ENCODE measurements at regions not wholly inside any gene's neighbourhood (a gene's known extent, or its start where the extent isn't known, plus 50 kb on each side); places are given as distances from the start of the nearest gene placed in this dataset.

DNA sequence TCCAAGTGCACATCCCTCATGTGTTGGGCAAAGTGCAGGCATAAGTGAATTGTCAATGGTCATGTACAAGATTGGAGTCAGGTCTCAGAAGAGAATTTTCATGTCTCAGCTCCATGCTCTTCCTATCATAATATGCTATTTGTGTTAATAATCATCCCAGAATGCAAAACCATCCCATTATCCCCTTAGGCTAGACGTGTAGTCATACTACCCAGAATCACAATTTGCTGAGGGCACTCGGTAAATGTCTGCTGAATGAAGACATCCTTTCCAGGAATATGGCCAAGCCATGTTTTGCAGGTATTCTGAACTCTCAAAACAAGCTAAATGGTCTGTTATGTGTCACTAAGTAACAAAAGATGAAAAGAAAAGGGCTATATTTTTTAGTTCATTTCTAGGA is 263.8 kb downstream of the RAD51AP2 start:
- DNase-seq (ENCODE audit: low read depth) = no peak
- TF ChIP-seq, protein P1, sequence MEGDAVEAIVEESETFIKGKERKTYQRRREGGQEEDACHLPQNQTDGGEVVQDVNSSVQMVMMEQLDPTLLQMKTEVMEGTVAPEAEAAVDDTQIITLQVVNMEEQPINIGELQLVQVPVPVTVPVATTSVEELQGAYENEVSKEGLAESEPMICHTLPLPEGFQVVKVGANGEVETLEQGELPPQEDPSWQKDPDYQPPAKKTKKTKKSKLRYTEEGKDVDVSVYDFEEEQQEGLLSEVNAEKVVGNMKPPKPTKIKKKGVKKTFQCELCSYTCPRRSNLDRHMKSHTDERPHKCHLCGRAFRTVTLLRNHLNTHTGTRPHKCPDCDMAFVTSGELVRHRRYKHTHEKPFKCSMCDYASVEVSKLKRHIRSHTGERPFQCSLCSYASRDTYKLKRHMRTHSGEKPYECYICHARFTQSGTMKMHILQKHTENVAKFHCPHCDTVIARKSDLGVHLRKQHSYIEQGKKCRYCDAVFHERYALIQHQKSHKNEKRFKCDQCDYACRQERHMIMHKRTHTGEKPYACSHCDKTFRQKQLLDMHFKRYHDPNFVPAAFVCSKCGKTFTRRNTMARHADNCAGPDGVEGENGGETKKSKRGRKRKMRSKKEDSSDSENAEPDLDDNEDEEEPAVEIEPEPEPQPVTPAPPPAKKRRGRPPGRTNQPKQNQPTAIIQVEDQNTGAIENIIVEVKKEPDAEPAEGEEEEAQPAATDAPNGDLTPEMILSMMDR (conservative IDR thresholded peaks at IDR 0.05; ENCODE audit: low read depth, low read length) = no peak
- no peak overlapping the region for H3K4me3 ChIP-seq (ENCODE audit: low read depth, low read length)

GRCh38 chr2:17252258-17252657 is 266.0 kb downstream of the RAD51AP2 start:
- no peak overlapping the region for H3K4me3 ChIP-seq (ENCODE audit: low read depth, low read length)
- TF ChIP-seq, protein P1 (conservative IDR thresholded peaks at IDR 0.05; ENCODE audit: low read depth, low read length) = no peak
- DNase-seq (ENCODE audit: low read depth) = no peak

DNA sequence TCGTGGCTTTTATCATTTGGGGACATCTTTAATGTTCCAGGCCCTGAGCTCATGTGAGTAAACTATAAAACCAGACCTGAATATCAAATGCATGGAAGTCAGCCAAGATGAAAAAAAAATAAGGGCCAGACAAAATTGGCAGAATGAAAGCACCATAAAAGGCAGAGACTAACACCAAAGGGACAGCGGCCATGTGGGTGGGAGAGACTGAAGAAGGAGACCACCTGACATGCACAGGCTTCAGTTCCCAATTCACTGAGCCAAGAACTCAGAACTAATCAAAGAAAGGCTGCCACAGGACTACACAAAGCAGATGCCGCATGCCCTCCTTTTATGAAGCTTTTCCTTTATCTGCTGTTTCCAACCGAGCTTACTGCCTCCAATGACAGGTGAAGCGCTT is 267.1 kb downstream of the RAD51AP2 start:
- H3K4me3 ChIP-seq (ENCODE audit: low read depth, low read length) = no peak overlapping the region
- TF ChIP-seq, protein P1 (conservative IDR thresholded peaks at IDR 0.05; ENCODE audit: low read depth, low read length) = no peak
- DNase-seq (ENCODE audit: low read depth) = no peak

GRCh38 chr2:17249249-17249648 is 269.0 kb downstream of the RAD51AP2 start:
- no peak overlapping the region for H3K4me3 ChIP-seq (ENCODE audit: low read depth, low read length)
- TF ChIP-seq, protein P1 (conservative IDR thresholded peaks at IDR 0.05; ENCODE audit: low read depth, low read length) = no peak
- no peak for DNase-seq (ENCODE audit: low read depth)

DNA sequence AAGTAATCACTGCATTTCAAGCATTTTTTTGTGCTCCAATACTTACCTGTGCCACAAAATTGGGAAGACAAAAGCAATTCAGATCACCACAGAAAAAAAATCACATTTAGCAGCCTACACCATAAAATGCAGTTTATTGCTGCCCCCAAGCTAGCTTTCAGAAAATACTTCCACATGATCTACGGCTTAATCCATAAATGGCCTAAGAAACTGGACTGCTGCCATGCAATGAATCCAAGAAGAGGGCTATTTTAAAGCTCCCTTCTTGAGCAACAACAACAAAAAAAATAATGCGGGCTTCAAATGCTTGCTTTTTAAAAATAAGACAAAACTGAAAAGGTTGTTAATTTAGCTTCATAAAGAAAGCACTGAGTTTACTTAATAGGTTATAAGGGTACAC is 272.3 kb downstream of the RAD51AP2 start:
- no peak for DNase-seq (ENCODE audit: low read depth)
- TF ChIP-seq, protein P1 (conservative IDR thresholded peaks at IDR 0.05; ENCODE audit: low read depth, low read length) = no peak
- no peak overlapping the region for H3K4me3 ChIP-seq (ENCODE audit: low read depth, low read length)

DNA sequence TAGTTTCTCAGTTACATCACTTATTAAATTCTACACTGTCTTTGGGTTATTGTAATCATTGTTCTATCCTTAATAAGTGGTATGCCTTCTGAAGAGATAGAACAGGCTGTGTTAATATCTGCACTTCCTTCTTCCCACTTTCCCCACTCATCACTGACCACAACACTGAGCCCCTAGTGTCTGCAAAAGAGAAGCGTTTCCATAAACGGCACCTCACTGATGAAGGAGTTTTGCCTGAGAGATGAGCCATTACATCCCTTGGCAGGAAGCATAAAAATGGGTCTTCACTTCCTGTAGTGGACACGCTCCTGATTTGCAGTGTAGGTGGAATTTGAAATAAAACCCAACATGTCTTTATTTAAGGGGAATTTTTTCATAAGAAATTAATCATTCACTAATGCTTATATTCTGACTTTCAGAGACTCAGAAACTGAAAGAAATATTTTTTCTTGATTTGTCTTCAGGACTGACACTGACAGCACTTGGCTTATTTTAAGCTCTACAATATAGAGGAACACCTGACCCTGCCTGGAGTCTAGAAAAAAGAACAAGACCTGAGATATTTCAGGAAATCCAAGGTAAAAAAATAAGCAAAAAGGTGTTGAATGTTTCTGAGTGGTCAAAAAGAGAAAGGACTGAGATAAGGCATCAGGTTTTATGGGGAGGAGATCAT is 275.3 kb downstream of the RAD51AP2 start:
- no peak overlapping the region for H3K4me3 ChIP-seq (ENCODE audit: low read depth, low read length)
- TF ChIP-seq, protein P1 (conservative IDR thresholded peaks at IDR 0.05; ENCODE audit: low read depth, low read length) = no peak
- no peak for DNase-seq (ENCODE audit: low read depth)

DNA sequence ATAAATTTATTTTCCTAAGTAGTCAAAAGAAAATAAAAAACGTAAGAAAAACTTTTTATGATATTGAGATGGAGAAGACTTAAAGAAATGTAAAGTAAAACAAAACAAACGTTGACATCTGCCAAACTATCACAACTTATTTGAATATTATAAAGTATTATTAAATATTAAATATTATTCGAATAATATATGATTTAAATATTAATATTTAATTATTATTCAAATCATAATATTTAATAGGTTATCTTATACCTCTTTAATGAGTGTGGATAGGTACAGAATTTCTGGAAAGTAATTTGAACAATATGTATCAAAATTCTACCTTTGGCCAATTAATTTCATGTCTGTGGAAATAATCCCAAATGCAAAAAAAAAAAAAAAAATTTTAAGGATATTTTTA is 278.7 kb downstream of the RAD51AP2 start:
- H3K4me3 ChIP-seq (ENCODE audit: low read depth, low read length) = no peak overlapping the region
- no peak for DNase-seq (ENCODE audit: low read depth)
- TF ChIP-seq, protein P1 (conservative IDR thresholded peaks at IDR 0.05; ENCODE audit: low read depth, low read length) = no peak
